GM18519 (cell line): ENCODE measurements at regions not wholly inside any gene's neighbourhood (a gene's known extent, or its start where the extent isn't known, plus 50 kb on each side); places are given as distances from the start of the nearest gene placed in this dataset.

ENCODE experiments used
- ATAC-seq: cut with Tn5 transposase; IDR thresholded peaks from one replicate; pipeline ENCODE4 v1.9.1; 2021; ENCODE audit warnings: mild to moderate bottlenecking, moderate library complexity; ENCODE audit not compliant: unreplicated experiment, low FRiP score

GRCh38 chr12:63090716-63091115 is 60.3 kb downstream of the AVPR1A start:
- no peak for ATAC-seq

- no peak for ATAC-seq
Observed at GRCh38 chr12:63086149-63086915, 64.7 kb downstream of the AVPR1A start.

DNA sequence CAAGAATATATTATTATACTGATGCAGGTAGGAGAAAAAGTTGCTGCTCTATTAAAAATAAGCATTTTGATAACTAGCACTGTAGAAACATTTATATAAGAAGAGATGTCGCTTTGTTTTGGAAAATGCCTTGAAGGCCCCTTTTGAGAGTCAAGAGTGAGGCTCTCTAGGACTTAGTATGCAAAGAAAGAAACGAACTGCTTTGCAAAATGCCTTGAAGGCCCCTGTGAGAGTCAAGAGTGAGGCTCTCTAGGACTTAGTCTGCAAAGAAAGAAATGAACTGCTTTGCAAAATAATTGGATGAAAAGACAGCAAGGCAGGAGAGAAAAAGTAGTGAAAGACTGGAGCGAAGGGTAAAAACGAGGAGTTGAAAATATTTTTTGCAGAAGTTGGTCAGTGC is 65.9 kb downstream of the AVPR1A start:
- no peak for ATAC-seq

- no peak for ATAC-seq
Observed at GRCh38 chr12:63084501-63084900, 66.5 kb downstream of the AVPR1A start.

GRCh38 chr12:63083046-63083445 is 68.0 kb downstream of the AVPR1A start:
- ATAC-seq = no peak

DNA sequence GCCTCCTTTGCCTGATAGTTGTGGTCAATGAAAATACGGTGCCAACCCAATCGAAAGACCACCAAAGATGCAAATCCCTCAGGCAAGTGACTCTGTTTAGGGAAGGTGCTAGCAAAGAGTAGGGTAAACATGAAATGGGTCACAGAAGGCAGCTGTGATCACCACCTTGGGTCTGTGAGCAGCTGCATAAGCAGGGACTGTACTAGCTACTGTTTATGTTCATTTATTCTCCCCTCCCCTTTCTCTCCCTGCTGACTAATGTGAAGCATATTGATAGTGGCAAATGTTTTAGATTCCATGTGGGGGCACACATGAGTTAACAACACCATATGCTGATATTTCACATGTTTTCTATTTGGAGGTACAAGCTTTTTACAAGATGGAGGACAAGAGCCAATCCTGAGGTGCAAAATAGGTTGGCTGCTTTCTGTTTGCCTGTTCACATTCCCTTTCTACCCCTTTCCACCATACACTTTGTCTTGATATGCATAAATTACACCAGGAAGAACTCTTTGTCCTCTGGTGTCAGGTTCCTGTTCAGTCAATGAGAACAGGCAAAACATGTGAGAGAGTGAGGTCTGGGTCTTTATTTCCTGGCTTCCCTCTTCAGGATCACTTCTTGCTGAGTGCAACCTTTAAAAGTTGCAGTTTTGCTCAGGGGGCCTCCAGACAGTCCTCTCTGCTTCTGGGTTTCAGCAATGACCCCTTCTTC is 71.1 kb downstream of the AVPR1A start:
- no peak for ATAC-seq

DNA sequence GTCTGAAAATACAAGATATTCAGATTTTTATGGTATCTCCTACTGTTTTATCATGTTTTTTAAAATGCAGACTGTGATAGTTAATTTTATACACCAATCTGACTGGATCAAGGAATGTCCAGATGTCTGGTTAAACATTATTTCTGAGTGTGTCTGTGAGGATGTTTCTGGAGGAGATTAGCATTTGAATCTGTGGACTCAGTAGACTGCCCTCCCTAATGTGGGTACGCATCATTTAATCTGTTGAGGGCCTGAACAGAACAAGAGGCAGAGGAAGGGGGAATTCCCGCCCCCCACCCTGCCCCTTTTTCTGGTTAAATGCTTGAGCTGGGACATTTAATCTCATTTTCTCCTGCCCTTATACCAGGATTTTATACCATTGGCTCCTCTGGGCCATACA is 72.1 kb downstream of the AVPR1A start:
- no peak for ATAC-seq

DNA sequence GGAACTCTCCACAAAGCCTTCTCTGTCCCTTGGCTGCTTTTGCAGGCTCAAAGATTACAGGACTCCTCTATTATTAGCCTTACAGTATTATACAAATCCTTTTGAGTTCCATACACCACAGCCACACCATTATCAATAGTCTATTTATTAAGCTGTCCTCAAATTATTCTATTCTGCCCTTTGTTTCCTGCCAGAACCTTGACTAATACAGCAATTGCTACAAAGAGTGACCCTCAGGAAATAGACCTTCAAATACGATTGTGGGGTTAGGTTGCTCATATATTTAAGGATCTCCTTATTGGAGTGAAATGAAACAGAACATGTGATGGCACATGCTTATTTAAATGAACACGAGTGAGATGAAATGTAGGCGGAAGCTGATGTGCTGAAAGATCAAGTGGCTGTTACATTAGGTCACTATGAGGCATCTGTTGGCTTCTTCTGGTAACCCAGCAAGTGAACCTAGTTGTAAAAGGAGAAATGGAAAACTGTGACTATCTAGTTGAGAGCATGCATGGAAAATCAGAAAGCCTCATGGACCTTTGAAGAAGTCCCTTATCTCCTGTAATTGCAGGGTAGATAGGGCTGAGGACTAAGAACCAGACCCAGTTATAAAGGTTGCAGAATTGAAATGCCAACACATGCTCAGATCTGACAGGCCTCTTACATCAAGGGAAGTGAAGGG is 75.5 kb downstream of the AVPR1A start:
- ATAC-seq = no peak

- no peak for ATAC-seq
Observed at GRCh38 chr12:63070709-63071108, 80.3 kb downstream of the AVPR1A start.

GRCh38 chr12:63069860-63070617 is 81.0 kb downstream of the AVPR1A start:
- ATAC-seq = no peak

DNA sequence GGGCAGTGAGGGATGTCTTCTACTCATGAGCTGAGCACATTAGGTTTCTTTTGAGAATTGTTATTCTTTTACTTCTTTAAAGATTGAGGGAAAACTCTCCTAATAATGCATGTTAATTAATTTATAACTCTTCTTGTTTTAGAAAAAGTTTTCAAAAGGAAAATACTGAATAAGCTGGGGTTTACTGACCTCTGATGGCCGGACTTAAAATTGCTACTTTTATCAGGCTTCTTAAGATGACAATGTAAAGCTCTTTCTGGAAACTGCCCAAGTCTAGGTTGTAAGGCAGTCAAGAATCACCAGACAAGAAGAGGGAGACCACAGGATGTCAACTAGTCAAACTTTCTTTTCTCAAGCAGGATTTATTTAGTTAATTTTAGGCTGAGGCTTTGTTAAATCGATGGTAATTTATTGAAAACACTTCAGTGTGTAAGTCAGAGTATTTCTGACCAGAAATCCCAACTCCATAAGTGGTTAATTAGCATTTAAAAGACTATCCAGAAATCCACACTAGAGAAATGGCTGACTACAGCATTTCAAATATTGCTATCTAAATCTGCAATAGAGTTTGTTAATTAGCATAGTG is 82.1 kb downstream of the AVPR1A start:
- ATAC-seq = peak; percentile 77

DNA sequence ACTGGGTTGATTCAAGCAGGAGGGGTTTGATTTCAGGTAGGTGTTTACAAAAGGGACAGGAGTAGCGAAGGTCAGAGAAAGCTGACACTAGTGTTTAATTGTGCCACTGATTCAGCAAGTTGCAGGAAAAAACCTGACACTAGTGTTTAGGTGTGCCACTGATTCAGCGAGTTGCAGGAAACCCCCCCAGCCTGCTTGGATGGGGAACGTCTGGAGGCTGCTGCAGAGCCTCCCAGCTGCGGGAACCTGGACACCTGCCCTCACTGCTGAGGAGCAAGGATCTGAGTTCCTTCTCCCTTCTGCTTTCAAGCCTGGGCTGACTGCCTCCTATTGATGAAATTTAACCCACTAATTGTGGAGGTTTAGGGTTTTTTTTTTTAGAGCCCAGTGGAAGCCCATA is 84.2 kb downstream of the AVPR1A start:
- ATAC-seq = no peak

DNA sequence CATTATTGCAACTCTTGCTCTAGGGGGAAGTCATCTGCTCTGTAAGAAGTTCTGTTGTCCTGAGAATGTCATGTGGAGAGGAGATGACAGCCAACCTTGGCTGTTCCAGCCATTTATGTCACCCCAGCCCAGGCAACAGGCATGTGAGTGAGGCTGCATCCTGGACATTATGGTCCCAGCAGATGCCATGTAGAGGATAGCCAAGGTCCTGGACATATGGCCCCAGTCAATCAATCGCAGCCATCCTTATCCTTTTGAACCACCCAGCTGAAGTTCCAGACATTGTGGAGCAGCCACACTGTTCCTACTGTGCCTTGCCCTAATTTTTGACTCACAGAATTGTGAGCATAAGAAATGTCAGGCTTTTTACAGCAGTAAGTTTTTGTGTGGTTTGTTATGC is 84.9 kb downstream of the AVPR1A start:
- no peak for ATAC-seq

- no peak for ATAC-seq
Observed at GRCh38 chr12:63064080-63064479, 86.9 kb downstream of the AVPR1A start.

DNA sequence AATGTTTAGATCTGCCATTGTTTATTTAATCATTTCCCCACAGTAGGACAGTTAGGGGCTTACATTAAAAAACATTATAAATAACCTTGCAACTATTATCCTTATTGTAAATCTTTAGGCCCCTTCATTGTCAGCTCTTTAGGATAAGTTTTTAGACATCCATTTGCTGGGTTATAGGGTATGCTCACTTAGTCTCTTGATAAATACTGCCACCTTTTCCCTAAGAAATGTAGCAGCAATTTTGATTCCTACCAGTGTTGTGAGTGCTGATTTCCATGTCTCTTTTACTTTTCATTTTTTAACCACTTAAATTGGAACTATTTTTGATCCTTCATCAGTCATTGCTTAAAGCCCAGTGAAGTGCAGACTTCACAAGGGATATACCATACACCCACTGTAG is 94.4 kb downstream of the AVPR1A start:
- no peak for ATAC-seq

- no peak for ATAC-seq
Observed at GRCh38 chr12:63052696-63053095, 98.3 kb downstream of the AVPR1A start.

DNA sequence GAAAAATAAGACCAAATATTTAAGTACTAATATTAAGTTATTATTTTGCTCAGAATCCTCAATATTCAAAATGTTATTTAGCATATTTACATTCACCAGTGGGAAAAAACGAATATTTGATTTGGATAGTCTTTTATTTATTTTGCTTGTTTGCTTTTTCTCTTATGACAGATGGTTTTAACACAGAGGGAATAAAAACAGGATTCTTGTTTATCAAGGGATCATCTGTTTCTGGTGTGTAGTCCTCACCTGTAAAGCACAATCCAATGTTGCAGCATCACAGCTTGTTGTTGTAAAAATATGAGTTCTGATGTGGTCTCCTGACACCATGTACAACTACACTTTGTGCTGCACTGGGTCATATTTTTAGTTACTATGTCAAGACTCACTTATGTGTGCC is 103.9 kb downstream of the AVPR1A start:
- no peak for ATAC-seq

DNA sequence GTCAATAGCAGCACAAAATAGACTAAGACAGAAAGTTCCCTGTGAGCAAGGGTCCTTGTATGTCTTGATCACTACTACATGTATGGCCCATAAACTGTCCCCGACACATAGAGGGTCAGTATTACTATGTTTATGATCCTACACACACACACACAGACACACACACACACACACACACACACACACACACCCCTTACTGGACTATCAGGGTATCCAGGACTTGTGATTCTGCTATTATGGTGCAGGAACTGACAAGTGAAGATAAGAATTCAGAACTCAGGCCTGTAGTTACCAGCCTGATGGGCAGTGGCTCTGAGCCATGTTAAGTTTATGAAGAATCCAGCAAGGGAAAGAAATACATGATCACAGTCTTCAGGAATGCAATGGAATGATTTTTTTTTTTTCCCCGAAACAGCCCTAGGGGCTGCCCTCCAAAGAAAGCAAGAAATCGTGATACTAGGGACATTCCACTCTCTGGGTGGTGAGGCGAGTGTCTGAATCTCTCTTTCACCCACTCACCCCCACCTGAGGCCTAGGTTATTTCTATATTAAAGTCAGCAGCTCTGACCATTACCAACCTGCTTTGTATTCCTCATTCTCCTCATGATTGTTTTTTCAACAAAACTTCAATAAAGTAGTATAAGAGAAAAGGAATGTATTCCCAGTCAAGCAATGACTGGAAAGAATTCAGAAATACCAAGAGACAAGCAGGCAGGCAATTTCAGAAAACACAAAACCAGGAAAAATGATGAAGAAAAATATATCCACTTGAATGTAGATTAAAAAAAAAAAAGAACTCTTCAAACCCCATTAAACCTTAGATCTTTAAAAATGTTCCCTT is 105.8 kb downstream of the AVPR1A start:
- ATAC-seq = no peak

GRCh38 chr12:63042646-63043045 is 107.7 kb upstream of the PPM1H start:
- ATAC-seq = no peak

- no peak for ATAC-seq
Observed at GRCh38 chr12:63041601-63042000, 106.7 kb upstream of the PPM1H start.
